GM21381 (cell line): ENCODE measurements at regions not wholly inside any gene's neighbourhood (a gene's known extent, or its start where the extent isn't known, plus 50 kb on each side); places are given as distances from the start of the nearest gene placed in this dataset.
"Not testable (repeated sequence)": the region's sequence is repeated elsewhere in the genome, so short reads cannot be mapped to it uniquely, and the experiment has no call there.

Experiments
- ATAC-seq: cut with Tn5 transposase; IDR thresholded peaks from one replicate; pipeline ENCODE4 v1.9.1; 2021; ENCODE audit warnings: mild to moderate bottlenecking, moderate library complexity; ENCODE audit not compliant: unreplicated experiment

DNA sequence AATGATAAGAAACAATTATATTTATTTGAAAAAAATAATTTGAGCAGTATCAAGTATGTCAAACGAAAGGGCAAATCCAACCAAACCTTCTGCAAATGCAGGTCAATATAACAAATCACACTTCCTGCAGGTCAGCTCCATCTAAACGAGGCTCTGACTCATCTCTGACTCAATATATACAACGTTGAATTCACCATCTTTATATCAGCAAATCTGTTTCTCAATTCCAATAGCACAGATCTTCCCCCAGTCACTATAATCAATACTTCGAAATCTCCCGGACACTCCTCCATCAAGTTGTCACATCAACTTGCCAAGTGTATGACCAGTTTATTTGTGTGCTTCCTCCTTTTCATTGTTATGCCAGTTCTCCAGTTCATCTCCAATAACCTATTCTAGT lies 388.9 kb downstream of the ZEB2 start:
- ATAC-seq, result no peak

DNA sequence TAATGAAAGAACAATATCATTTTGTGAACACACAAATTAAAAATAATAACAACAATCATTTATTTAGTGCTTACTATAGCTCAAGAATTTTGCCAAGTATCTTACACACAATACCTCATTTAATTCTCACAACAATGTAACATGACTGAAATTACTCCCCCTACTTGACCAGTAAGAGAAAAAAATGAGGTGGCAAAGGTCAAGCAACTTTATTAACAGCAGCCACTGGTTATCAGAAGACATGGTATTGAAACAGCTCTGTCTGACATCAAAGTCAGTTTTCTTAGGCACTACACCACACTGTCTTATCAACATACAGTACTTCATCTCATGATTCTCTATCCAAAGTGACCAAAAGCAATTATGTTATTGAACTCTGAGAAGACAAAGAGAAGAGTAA lies 389.4 kb downstream of the ZEB2 start:
- no peak for ATAC-seq

DNA sequence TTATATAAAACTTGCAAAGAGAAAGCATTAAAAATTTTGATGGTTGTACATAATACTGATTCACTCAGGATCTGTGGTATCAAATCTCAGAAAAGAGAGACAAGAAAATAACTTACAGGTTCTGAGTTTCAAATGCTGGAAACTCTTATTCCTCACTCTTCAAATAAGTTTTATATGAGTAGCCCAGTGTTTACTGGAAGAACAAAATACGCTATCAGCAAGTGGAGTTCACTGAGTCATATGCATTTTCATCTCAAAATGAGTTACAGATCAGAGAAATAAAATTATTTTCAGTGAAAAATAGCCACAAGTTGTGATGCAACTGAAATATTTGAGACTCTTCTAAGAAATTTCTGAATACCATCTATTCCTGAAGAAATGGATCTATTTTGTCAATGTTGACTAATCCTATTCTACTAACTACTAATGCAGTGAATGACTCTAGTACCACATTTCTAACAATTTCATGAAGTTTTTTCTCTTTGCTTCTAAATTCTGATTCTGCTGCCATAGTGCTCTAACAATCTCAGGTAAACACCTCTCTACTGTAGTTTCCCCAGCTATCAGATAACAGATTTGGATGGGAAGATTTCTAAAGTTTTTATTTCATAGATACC lies 391.7 kb downstream of the ZEB2 start:
- ATAC-seq, result no peak

DNA sequence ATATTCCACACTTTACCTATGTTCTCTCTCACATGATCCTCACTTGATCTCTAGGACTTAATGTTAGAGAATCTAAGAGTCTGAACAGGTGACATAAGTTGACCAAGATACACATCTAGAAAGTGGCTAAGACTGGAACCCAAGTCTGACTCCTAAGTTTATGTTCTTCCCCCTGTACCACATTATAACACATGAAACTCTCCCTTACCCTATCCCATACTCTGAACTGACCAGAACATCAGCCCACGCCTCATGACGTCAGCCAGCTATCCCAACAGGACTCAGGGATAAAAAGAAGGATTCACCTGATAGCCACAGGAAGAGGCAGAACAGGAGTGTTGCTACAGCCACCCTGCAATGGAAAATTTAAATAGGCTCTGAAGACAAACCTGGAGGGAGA lies 392.2 kb downstream of the ZEB2 start:
- ATAC-seq, result no peak

DNA sequence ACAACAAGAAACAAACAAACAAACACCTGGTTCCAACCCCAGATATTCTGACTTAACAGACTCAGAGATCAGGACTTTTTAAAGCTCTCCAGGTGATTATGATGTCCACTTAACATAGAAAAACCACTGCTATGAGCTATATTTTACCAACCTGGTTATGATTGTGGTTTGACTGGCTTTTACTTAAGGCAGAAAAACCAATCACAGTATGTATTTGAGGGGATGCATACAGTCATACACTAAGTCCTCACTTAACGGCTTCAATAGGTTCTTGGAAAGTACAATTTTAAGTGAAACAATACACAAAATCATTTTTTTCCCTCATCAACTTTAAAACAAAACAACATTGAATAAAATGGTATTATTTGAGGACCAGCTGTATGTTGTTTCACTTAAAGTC lies 393.6 kb downstream of the ZEB2 start:
- no peak for ATAC-seq

DNA sequence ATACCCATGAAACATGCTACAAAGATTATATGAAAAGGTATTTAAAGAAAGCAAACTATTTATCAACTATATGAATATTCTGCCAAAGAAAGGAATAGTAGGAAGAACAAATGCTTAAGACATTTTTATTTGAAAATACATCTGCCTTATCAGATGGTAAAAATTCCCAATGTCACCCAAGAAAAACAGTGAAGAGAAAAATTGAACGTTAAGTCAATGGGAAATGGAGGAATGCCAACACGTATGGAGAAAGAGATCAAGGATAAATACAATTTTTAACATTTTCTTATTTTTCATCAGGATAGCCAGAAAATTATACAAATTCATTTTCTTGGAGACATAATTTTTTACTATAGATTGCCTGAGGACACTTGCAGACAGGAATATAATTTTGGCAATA lies 394.2 kb downstream of the ZEB2 start:
- ATAC-seq, result no peak

DNA sequence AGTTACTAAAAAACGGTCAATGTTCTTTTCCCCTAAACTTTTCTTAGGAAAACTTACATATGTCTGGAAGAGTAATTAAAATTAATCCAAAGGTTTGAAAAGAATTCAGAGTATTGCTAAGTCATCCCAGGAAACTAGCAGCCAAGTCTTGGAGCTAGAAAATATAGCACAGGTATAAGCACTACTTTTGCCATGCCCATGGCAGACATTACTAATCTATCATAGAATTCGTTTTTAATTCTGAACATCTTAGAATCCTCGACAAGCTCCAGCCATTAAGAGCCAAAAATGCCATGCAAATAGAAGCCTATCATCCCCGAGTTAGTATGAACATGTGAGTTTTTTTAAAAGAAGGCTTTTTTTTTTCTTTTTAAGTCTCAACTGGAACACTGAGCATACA lies 395.0 kb downstream of the ZEB2 start:
- ATAC-seq, result no peak

DNA sequence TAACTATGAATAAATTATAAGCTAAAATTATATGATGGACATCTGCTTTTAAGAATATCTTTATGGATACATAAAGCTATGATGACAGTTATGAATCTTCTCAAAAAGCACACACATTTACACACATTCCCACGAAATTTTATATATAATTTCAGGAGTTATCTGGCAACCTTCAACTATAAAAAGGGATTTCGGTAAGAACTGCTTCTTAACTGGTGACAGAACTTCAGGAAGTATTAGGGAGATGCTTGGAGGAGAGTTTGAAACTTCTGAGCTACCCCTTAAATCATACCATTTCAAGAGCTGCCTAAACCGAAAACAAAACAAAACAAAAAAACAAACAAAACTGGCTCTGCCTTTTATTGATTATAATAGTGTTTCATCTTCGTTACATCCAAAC lies 399.4 kb downstream of the ZEB2 start:
- no peak for ATAC-seq

DNA sequence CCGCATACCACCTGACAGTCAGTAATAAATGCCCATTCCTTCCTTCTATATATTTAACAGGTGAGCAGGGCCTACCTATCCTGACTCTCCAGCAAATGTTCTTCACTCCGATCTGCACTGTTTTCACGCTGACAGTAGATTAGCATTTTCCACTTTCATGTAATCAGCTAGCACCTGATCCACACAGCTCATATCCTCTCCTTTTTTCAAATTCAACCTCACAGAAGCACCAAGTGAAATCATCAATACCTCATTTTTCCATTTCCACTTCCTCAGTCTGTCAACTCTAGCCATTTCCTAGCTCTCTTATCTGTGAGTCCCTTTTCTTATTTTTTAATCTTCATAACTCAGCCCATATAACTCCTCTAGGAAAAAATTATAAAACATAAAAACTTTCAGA lies 402.8 kb downstream of the ZEB2 start:
- ATAC-seq, result no peak

DNA sequence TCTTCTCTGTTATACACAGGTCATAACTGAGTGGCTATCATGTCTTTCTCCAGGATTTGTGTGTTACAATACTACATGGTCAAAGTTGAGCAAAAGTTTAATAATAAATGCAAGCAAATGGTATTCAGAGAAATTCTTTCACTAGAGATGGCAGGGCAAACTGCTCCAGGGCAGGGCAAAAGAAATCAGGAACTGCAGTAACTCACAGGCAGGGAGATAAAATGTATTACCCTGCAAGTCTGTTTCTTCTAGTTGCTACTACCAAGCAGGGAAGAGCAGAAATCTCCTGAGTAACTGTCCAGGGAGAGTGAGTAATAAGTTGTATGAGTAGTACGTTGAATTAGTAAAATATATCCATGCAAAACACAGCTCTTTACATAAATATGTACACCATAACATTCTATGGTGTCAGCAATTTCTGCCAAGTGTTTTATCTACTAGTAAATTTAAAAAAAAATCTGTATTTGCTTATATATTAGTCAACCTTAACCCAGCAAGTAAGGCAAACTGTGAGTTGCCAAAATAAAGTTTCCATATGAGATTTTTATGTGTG lies 404.1 kb downstream of the ZEB2 start:
- no peak for ATAC-seq

DNA sequence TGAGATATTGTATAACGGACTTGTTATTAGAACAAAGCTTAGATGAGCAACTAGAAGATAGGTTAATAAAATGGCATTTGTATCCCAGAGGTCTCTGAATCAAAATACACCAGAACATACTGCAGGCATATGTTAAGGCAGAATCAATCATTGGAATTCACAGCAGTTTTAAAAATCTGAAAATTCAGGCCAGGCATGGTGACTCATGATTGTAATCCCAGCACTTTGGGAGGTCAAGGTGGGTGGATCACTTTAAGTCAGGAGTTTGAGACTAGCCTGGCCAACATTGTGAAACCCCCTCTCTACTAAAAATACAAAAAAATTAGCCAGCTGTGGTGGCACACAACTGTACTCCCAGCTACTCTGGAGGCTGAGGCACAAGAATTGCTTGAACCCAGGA lies 405.2 kb downstream of the ZEB2 start:
- no peak for ATAC-seq

DNA sequence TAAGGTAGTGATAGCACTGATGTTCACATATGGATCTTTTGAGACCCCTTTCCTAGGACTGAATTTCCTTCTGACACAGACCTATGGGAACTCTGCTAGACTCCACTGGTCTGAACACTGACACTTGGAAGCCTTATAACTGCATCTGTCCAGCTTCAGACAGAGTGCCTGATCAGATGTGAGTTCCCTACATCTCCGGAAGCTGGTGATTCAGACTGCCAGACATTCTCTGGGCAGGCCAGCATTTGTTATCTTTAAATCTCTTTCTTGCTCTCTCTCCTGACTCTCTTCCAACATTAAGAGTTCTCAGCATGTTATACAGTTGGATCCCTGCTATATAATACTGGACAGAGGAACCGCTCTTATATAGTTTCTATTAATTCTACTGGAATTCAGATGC lies 408.5 kb downstream of the ZEB2 start:
- ATAC-seq, result no peak

DNA sequence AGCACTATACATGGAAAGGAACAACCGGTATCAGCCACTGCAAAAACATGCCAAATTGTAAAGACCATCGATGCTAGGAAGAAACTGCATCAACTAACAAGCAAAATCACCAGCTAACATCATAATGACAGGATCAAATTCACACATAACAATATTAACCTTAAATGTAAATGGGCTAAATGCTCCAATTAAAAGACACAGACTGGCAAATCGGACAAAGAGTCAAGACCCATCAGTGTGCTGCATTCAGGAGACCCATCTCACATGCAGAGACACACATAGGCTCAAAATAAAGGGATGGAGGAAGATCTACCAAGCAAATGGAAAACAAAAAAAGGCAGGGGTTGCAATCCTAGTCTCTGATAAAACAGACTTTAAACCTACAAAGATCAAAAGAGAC lies 413.8 kb downstream of the ZEB2 start:
- not testable (repeated sequence) for ATAC-seq

DNA sequence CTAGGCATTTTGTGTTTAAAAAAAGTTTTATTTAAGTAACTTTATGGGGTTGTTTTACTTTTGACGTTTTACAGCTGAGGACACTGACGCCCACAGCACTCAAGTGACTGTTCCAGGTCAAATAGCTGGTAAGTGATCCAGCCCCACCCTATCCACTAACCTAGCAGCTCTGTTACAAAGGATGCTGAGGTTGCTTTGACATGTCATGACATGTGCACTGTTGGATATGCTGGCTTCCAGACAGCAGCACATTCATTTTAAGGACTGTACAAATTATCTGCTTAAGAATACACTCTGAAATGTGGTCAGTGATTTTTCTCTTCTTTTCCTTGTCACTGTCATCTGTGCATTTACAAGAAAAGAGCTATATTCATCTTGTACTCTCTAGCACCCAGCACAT lies 417.5 kb downstream of the ZEB2 start:
- ATAC-seq, result no peak

DNA sequence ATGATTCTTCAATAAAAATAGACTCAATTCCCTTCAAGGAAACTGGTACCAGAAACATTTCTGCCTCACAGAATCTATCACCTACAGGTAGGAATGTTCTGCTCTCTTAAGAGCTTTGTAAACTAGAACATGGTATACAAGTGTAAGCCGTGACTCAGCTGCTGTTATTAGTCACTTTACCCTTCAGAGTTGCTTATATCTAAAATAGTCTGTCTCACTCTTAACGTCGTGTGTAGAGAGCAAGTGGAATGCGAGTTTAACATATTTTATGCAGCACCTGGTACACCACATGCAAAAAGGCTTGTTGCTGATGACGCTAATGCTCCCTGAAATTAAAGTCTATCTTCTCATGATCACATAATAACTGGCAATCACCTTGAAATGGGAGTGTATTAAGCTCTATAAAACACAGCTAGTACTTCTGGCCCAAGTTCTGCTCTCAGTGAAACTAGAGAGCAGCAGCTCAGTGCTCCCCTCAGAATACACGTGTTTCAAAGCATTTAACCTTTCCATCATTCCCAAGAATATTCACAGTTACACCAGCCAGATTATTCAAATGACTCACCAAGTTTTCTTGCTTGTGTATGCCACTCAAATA lies 420.0 kb downstream of the ZEB2 start:
- no peak for ATAC-seq

DNA sequence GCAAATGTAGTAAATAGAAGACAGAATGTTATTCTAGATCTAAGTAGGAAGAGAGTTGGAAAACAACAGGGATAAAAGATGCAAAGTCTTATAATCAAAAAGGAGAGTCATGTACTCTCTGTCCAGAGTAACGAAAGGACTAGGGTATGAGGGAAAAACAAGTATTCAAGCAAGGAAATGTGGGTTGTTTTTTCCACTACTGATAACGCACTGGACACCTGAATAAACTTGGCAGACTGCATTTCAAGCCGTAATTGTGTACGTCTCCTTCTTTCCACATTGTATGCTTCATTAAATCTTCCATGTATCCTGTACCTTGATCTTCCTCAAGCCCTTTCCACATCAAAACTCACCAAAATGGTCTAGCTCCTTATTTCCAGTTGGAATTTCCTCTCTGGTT lies 420.6 kb downstream of the ZEB2 start:
- ATAC-seq, result no peak

DNA sequence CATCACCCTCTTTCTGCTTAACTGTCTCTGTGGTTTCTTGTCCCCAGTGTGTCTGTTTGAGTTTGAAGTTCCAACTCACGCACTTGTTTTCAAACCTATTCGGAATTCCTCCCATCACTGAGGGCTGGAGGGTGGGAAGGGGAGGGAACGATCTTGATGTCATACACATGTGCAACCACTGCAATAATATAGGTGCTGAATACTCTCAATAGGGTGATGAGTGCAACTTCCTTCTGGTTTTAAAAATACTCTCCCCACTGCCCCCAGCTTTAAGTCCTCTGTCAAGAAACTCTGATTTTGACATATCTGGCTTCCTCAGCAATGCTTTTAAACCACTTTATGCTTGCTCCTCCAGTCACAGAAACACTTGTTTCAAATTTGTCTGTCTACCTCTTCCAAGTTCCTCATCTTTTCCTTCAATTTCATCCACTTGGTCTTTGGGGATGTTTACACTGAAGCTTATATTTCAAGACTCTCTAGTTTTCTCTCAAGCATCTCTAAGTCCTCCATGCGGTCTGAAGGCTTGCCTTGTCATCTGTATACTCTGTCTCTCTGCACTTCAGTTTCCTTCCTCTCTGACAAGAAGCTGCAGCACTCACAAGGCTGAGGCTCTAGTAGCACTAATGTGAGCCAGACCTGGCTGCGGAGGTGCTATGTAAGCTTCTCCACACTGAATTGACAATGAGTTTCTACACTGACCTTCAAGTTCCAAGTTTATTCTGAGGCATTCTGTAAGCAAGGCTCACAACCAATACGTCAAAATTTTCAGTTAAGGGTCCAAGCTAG lies 422.3 kb downstream of the ZEB2 start:
- ATAC-seq, result no peak

DNA sequence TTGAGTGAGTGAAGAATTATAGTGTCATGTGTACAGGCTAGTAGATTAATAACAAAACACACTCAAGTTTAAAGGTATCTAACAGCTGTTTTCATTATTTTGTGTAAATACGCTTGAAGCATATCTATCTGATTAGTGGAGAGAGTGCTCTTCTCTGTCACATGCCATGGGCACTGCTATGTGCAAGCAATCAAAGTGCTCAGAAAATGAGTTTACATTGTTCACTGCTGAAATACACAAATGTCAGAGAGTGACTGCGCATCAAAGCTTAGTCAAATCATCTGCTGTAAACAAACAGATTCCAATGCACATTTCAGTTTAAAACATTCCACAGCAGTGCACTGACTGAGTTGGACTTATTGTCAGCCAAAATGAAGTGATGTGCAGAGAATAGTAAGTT lies 423.4 kb downstream of the ZEB2 start:
- no peak for ATAC-seq

DNA sequence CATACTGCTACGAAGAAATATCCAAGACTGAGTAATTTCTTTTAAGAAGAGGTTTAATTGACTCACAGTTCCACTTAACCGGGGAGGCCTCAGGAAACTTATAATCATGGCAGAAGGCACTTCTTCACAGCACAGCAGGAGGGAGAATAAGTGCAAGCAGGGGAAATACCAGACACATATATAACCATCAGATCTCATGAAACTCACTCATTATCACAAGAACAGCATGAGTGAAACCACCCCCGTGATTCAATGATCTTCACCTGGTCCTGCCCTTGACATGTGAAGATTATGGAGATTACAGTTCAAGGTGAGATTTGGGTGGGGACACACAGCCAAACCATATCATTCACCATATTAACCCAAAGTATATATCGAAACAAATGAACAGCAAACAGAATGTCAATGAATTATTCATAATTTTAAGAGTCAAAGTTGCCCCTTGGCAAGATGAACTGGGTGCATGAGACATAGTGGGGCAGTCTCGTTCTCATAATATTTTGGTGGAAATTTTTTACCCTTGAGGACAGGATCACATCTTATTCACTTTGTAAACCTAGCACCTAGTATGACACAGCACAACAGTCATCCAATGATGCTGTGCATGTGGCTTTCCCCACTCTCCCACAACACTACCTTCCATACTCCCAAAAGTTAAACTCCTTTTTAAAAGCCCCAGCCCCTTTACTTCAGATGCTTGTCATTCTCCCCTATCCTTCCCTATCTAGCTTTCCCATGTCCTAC lies 425.3 kb downstream of the ZEB2 start:
- no peak for ATAC-seq

DNA sequence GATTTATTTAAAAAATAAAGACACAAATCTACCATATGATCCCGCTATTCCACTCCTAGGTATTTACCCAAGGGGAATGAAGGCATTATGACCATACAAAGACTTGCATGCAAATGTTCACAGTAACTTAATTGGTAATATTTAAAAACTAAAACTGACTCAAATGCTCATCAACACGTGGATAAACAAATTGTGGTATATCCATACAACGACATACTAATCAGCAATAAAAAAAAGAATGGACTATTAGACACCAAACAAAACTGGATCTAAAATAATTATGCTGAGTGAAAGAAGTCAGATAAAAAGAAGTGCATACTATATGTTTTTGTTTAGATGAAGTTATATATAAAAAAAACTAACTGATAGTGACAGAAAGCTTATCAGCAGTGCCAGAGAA lies 428.3 kb downstream of the ZEB2 start:
- ATAC-seq, result no peak

DNA sequence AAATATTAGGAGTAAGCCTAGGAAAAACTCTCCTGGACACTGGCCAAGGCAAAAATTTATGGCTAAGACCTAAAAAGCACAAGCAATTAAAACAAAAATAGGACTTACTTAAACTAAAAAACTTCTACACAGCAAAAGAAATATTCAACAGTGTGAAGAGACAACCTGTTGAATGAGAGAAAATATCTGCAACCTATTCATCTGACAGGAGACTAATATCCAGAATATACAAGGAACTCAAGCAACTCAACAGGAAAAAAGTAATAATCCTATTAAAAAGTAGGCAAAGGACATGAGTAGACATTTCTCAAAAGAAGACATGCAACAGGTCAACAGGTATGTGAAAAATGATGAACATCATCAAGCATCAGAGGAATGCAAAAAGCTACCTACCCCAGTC lies 431.1 kb downstream of the ZEB2 start:
- no peak for ATAC-seq

DNA sequence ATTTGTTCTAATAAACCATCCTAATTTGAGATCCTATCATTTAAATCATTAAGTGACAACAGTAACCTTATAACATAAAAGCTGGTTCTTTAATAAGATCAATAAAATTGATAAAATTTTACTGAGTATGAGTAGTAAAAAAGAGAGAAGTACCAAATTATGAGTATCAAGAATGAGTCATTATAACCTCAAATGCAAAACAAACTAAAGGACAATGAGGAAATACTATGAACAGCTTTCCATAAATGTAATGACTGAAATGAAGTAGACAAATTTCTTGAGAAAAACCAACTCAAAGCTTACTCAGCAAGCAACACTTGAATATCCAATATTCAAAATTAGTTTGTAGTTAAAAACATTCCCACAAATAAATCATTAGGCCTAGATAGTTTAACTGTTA lies 433.0 kb downstream of the ZEB2 start:
- ATAC-seq, result no peak
